Breast epithelium (tissue), 4 donors: ENCODE measurements at regions not wholly inside any gene's neighbourhood (a gene's known extent, or its start where the extent isn't known, plus 50 kb on each side); places are given as distances from the start of the nearest gene placed in this dataset.

Experiments used
- DNase-seq, 2 donors: peaks; one replicate each; pipeline ENCODE4 v3.0.0-alpha.2; 2019; ENCODE audit warnings: low spot score in 2 of 2
- H3K27ac ChIP-seq, 2 donors: fragments of 200-600 bp; sonication (generic) in 1 of 2; one replicate each; pipeline ENCODE4 v1.5.1; 2016 to 2019; ENCODE audit warnings: mild to moderate bottlenecking in 1 of 2
- H3K27me3 ChIP-seq, 2 donors: fragments of 200-600 bp; sonication (generic) in 1 of 2; one replicate each; pipeline versions ENCODE4 v1.5.1 to v1.6.0; 2017 to 2019; ENCODE audit warnings: control low read depth in 1 of 2, mild to moderate bottlenecking in 1 of 2
- H3K36me3 ChIP-seq: fragments of 200-600 bp; one replicate; pipeline ENCODE4 v1.5.1; 2019
- H3K4me1 ChIP-seq, 2 donors: fragments of 200-600 bp; sonication (generic); one replicate each; pipeline ENCODE4 v1.5.1; 2016 to 2019; ENCODE audit warnings: control low read depth in 1 of 2
- H3K4me3 ChIP-seq, 3 donors: fragments of 200-600 bp; sonication (generic); 1 replicate in 2 of 3; 2 replicates in 1 of 3; pipeline ENCODE4 v1.5.1; 2016 to 2019; ENCODE audit warnings: mild to moderate bottlenecking in 3 of 3, moderate library complexity in 2 of 3
- H3K9me3 ChIP-seq, 2 donors: fragments of 200-600 bp; sonication (generic) in 1 of 2; one replicate each; pipeline ENCODE4 v1.5.1; 2016 to 2019; ENCODE audit warnings: control low read depth in 1 of 2
- CTCF ChIP-seq, 3 donors: fragments of 450-650 bp; IDR thresholded peaks; one replicate each; pipeline ENCODE4 v1.5.1; 2016 to 2017; ENCODE audit warnings: antibody characterized with exemption in 3 of 3, mild to moderate bottlenecking in 3 of 3, moderate library complexity in 3 of 3
- POLR2A ChIP-seq: fragments of 450-650 bp; IDR thresholded peaks from one replicate; pipeline ENCODE4 v1.6.1; 2016; ENCODE audit warnings: antibody characterized with exemption, mild to moderate bottlenecking, moderate library complexity
- POLR2AphosphoS5 ChIP-seq, 3 donors: sonication (generic); formaldehyde crosslinking; IDR thresholded peaks; one replicate each; pipeline ENCODE4 v1.6.1; 2017; ENCODE audit warnings: antibody characterized with exemption in 3 of 3
- intact Hi-C: fragments of 100-400 bp; cut with DNase I; formaldehyde crosslinking; loops from one replicate; pipeline ENCODE4 v1.15.1; 2023; ENCODE audit warnings: low total_unique reads

DNA sequence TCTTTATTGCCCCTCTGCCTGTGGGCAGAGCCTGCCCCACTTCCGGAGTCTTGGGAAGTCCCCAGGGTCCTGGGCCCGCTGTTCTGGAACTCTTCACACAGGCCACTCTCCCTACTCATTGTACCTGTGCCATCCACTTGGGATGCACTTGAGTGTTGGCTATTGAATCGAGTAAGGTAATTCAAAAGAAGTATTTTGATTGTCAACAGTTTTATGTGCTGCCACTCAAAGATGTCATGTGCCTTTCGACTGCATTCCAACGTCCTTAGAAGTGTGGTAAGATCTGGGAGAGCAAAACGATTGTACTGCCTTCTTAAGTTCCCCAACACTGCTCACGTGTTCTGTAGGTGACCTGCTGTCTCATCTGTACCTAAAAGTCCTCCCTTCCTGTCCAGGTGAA, 77.0 kb upstream of the SMIM21 start:
- H3K36me3 ChIP-seq = no peaks in the 10 kb centered on the region
- H3K9me3 ChIP-seq = no peaks in the 10 kb centered on the region
- no peak overlapping the region for H3K27ac ChIP-seq
- no peak for TF ChIP-seq POLR2A
- TF ChIP-seq POLR2AphosphoS5 (IDR thresholded peaks at IDR 0.05) = no peak
- no peaks in the 10 kb centered on the region for H3K4me1 ChIP-seq
- H3K27me3 ChIP-seq = no peaks in the 10 kb centered on the region
- no peak overlapping the region for H3K4me3 ChIP-seq
- intact Hi-C loops = loop anchor here (10.0 kb wide), 1 partner anchor 930 kb away; no protein-coding TSS in a partner anchor
- no peak for DNase-seq

GRCh38 chr18:75503615-75504014, 76.1 kb upstream of the SMIM21 start:
- no peaks in the 10 kb centered on the region for H3K4me1 ChIP-seq
- no peak overlapping the region for H3K4me3 ChIP-seq
- H3K36me3 ChIP-seq = no peaks in the 10 kb centered on the region
- H3K27ac ChIP-seq = no peak overlapping the region
- no peak for DNase-seq
- no peaks in the 10 kb centered on the region for H3K27me3 ChIP-seq
- TF ChIP-seq CTCF (IDR thresholded peaks at IDR 0.05) (no peak), POLR2A (no peak), POLR2AphosphoS5 (IDR thresholded peaks at IDR 0.05) (no peak)
- intact Hi-C loops = loop anchor here (10.0 kb wide), 1 partner anchor 929 kb away; no protein-coding TSS in a partner anchor
- no peaks in the 10 kb centered on the region for H3K9me3 ChIP-seq

DNA sequence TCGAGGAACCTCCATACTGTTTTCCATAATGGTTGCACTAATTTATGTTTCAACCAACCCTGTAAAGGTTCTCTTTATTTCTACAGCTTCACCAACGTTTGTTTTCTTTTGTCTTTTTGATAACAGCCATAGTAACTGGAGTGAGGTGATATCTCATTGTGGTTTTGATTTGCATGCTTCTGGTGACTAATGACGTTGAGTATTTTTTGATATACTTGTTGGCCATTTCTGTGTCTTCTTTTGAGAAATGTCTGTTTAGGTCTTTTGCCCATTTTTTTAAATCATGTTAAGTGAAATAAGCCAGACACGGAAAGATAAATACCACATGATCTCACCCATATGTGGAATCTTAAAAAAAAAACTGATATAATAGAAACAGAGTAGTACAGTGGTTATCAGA, 74.8 kb upstream of the SMIM21 start:
- Histone ChIP-seq H3K27me3 (no peaks in the 10 kb centered on the region), H3K27ac (no peak overlapping the region), H3K4me3 (no peak overlapping the region), H3K4me1 (no peaks in the 10 kb centered on the region), H3K36me3 (no peaks in the 10 kb centered on the region), H3K9me3 (no peaks in the 10 kb centered on the region)
- no peak for TF ChIP-seq POLR2AphosphoS5 (IDR thresholded peaks at IDR 0.05)
- intact Hi-C loops = loop anchor here (10.0 kb wide), 1 partner anchor 927 kb away; no protein-coding TSS in a partner anchor
- DNase-seq = no peak

DNA sequence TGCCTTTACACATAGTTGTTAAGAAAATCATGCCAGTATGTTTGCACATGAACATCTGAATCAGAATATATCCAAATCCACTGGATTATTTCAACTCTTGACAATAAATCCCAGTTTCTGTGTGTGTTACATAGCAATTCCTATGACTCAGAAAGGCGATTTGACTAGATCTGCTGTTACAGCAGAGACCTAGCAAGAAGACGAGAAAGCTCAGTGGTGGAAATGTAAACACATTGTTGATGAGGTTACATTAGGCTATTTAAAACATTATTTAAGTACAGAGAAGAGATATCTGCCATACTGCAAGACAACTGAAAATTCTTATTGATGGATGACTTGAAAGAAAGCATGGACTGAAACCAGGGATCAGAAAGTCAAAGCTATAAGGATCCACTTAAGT, 73.0 kb upstream of the SMIM21 start:
- H3K9me3 ChIP-seq = no peaks in the 10 kb centered on the region
- intact Hi-C loops = loop anchor here (10.0 kb wide), 1 partner anchor 926 kb away; no protein-coding TSS in a partner anchor

DNA sequence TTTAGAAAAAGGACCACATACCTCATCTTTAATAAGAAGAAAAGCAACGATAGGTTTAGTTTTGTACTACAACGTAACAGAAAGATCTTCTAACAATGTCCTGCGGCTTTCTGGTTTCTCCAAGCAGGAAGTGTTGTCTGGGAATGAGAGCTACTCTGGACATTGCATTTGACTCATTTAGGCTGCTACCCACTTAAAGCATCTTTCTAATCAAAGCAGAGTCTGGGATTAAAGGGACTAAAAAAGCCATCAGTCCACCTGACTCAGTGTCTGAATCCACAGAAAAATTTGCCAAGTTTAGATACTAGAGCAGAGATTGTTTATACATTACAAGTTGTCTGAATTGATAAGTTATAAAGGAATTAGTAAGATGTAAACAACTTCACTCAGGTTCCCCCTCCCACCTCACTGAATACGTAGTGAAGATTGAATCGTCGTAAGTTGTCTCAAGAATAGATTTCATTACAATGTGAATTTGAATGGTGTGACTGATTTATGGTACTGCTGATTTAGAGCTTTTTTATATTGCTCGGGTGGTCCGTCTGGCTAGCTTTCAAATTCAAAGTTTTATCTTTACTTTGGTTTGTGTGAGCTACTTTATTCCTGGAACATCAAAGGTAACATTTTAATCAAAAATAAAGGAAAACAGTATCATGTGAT, 70.2 kb upstream of the SMIM21 start:
- Histone ChIP-seq H3K4me3 (no peak overlapping the region), H3K4me1 (peaks cover 0 to 7% of the 10 kb centered on the region in 2 donors), H3K27ac (no peak overlapping the region), H3K27me3 (no peaks in the 10 kb centered on the region), H3K36me3 (no peaks in the 10 kb centered on the region), H3K9me3 (no peaks in the 10 kb centered on the region)
- intact Hi-C loops = no loop called here
- TF ChIP-seq POLR2A (no peak), CTCF (IDR thresholded peaks at IDR 0.05) (no peak), POLR2AphosphoS5 (IDR thresholded peaks at IDR 0.05) (no peak)
- no peak for DNase-seq

More for the DNA sequence above, 73.0 kb upstream of the SMIM21 start:
- no peak overlapping the region for H3K4me3 ChIP-seq
- no peaks in the 10 kb centered on the region for H3K36me3 ChIP-seq
- no peaks in the 10 kb centered on the region for H3K4me1 ChIP-seq
- TF ChIP-seq POLR2A (no peak), CTCF (IDR thresholded peaks at IDR 0.05) (no peak), POLR2AphosphoS5 (IDR thresholded peaks at IDR 0.05) (no peak)
- no peak overlapping the region for H3K27ac ChIP-seq
- no peak for DNase-seq
- H3K27me3 ChIP-seq = no peaks in the 10 kb centered on the region

DNA sequence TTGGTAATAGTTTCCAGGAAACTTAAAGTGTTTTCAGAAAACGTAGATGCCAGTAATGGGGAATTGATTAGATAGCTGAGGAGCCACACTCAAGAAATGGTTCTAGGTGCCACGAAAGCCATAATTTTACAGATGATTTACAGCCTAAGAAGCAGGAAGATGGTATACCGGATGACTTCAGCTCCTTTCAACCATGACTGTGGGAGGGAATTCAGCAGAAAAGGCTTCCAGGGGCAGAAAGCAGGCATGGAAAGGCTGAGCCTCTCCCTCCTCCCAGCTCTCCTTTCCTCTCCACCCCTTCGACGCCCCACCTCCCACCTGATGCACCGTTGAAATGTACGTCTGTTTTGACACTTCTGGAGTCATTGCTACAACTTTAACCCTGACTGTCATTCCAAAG, 68.6 kb upstream of the SMIM21 start:
- Histone ChIP-seq H3K36me3 (no peaks in the 10 kb centered on the region), H3K9me3 (no peaks in the 10 kb centered on the region), H3K4me3 (no peak overlapping the region), H3K27ac (no peak overlapping the region), H3K27me3 (no peaks in the 10 kb centered on the region), H3K4me1 (peaks cover 0 to 8% of the 10 kb centered on the region in 2 donors)
- TF ChIP-seq POLR2AphosphoS5 (IDR thresholded peaks at IDR 0.05) (no peak), POLR2A (no peak), CTCF (IDR thresholded peaks at IDR 0.05) (no peak)
- intact Hi-C loops = no loop called here
- no peak for DNase-seq
